GM23338 (cell line): ENCODE measurements at regions not wholly inside any gene's neighbourhood (a gene's known extent, or its start where the extent isn't known, plus 50 kb on each side); places are given as distances from the start of the nearest gene placed in this dataset.

Source experiments
- CREB1 ChIP-seq: fragments of 250-450 bp; sonication (Bioruptor Pico); IDR thresholded peaks from 2 replicates; pipeline ENCODE4 v1.5.0; 2020; ENCODE audit warnings: low read depth, mild to moderate bottlenecking, moderate library complexity
- EZH2 ChIP-seq: fragments of 200-600 bp; sonication (generic); IDR thresholded peaks from one replicate; pipeline ENCODE4 v1.8.0; 2017; ENCODE audit warnings: antibody characterized with exemption, mild to moderate bottlenecking, low read depth; ENCODE audit not compliant: unreplicated experiment
- EZH2phosphoT487 ChIP-seq: fragments of 200-600 bp; sonication (generic); IDR thresholded peaks from one replicate; pipeline ENCODE4 v1.8.1; 2018; ENCODE audit warnings: antibody characterized with exemption; ENCODE audit not compliant: unreplicated experiment
- POLR2AphosphoS5 ChIP-seq: IDR thresholded peaks from 2 replicates; pipeline ENCODE4 v1.6.1; 2016; ENCODE audit warnings: antibody characterized with exemption, low read depth
- STAT1 ChIP-seq: IDR thresholded peaks from one replicate; pipeline ENCODE4 v1.6.1; 2016; ENCODE audit warnings: antibody characterized with exemption; ENCODE audit not compliant: unreplicated experiment
- ZNF331 ChIP-seq: fragments of 250-450 bp; sonication (Bioruptor Pico); IDR thresholded peaks from 2 replicates; pipeline ENCODE4 v1.5.0; 2020; ENCODE audit warnings: low read depth, mild to moderate bottlenecking, moderate library complexity
- TF ChIP-seq, protein P1 (sequence below), 2 experiments: fragments of 200-600 bp in 1 of 2; sonication (generic) in 1 of 2; conservative IDR thresholded peaks; 2 replicates each; pipeline versions ENCODE4 v1.5.1 to v1.6.1; 2016 to 2017; ENCODE audit warnings: antibody characterized with exemption in 2 of 2, low read depth in 2 of 2, mild to moderate bottlenecking in 2 of 2, moderate library complexity in 1 of 2
- TF ChIP-seq, protein P2 (sequence below): IDR thresholded peaks from 2 replicates; pipeline ENCODE4 v1.6.1; 2016; ENCODE audit warnings: antibody characterized with exemption
- TF ChIP-seq, protein P3 (sequence below): IDR thresholded peaks from one replicate; pipeline ENCODE4 v1.6.1; 2018; ENCODE audit warnings: antibody characterized with exemption; ENCODE audit not compliant: unreplicated experiment

DNA sequence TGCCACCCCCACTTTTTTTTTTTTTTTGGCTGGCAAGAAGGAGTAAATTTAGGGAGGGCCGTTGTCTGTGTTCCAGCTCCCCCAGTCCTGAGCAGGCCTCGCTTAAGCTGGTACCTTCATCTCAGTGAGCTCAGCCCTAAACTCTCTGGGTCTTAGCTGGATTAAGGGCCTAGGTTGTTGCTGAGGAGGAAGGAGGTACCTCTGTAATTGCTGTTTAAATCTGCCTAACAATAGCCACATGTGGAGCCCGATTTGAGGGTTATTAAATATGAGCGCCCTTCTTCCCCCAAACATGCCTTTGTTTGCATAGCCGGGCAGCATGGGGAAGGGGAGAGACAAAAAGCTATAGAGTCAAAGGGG, 179.0 kb upstream of the PITX1 start:
- TF ChIP-seq, protein P1, sequence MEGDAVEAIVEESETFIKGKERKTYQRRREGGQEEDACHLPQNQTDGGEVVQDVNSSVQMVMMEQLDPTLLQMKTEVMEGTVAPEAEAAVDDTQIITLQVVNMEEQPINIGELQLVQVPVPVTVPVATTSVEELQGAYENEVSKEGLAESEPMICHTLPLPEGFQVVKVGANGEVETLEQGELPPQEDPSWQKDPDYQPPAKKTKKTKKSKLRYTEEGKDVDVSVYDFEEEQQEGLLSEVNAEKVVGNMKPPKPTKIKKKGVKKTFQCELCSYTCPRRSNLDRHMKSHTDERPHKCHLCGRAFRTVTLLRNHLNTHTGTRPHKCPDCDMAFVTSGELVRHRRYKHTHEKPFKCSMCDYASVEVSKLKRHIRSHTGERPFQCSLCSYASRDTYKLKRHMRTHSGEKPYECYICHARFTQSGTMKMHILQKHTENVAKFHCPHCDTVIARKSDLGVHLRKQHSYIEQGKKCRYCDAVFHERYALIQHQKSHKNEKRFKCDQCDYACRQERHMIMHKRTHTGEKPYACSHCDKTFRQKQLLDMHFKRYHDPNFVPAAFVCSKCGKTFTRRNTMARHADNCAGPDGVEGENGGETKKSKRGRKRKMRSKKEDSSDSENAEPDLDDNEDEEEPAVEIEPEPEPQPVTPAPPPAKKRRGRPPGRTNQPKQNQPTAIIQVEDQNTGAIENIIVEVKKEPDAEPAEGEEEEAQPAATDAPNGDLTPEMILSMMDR (conservative IDR thresholded peaks at IDR 0.05; ENCODE audit: low read depth in 2 of 2), result no peak
- no peak for TF ChIP-seq EZH2
- TF ChIP-seq CREB1, result no peak
- TF ChIP-seq POLR2AphosphoS5, result no peak
- TF ChIP-seq EZH2phosphoT487, result no peak
- TF ChIP-seq, protein P2, sequence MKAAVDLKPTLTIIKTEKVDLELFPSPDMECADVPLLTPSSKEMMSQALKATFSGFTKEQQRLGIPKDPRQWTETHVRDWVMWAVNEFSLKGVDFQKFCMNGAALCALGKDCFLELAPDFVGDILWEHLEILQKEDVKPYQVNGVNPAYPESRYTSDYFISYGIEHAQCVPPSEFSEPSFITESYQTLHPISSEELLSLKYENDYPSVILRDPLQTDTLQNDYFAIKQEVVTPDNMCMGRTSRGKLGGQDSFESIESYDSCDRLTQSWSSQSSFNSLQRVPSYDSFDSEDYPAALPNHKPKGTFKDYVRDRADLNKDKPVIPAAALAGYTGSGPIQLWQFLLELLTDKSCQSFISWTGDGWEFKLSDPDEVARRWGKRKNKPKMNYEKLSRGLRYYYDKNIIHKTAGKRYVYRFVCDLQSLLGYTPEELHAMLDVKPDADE, result no peak
- TF ChIP-seq STAT1, result no peak
- TF ChIP-seq ZNF331, result no peak
- TF ChIP-seq, protein P3, sequence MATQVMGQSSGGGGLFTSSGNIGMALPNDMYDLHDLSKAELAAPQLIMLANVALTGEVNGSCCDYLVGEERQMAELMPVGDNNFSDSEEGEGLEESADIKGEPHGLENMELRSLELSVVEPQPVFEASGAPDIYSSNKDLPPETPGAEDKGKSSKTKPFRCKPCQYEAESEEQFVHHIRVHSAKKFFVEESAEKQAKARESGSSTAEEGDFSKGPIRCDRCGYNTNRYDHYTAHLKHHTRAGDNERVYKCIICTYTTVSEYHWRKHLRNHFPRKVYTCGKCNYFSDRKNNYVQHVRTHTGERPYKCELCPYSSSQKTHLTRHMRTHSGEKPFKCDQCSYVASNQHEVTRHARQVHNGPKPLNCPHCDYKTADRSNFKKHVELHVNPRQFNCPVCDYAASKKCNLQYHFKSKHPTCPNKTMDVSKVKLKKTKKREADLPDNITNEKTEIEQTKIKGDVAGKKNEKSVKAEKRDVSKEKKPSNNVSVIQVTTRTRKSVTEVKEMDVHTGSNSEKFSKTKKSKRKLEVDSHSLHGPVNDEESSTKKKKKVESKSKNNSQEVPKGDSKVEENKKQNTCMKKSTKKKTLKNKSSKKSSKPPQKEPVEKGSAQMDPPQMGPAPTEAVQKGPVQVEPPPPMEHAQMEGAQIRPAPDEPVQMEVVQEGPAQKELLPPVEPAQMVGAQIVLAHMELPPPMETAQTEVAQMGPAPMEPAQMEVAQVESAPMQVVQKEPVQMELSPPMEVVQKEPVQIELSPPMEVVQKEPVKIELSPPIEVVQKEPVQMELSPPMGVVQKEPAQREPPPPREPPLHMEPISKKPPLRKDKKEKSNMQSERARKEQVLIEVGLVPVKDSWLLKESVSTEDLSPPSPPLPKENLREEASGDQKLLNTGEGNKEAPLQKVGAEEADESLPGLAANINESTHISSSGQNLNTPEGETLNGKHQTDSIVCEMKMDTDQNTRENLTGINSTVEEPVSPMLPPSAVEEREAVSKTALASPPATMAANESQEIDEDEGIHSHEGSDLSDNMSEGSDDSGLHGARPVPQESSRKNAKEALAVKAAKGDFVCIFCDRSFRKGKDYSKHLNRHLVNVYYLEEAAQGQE, result no peak
